NOMO-1 treated with DMSO at 0.1 percent for 48 hours (cell line): ENCODE measurements at regions not wholly inside any gene's neighbourhood (a gene's known extent, or its start where the extent isn't known, plus 50 kb on each side); places are given as distances from the start of the nearest gene placed in this dataset.

ENCODE experiments used
- DNase-seq: peaks from one replicate; lab custom pipeline; 2025; ENCODE audit not compliant: unreplicated experiment; lab: John Stamatoyannopoulos, UW

GRCh38 chr5:6831678-6832671 is 118.7 kb downstream of the TENT4A start:
- DNase-seq, result no peak

- no peak for DNase-seq
Measured at GRCh38 chr5:6832994-6833393, 119.8 kb downstream of the TENT4A start.

- no peak for DNase-seq
Measured at GRCh38 chr5:6833406-6833805, 120.2 kb downstream of the TENT4A start.

GRCh38 chr5:6837095-6837494 is 123.9 kb downstream of the TENT4A start:
- DNase-seq, result no peak

GRCh38 chr5:6837519-6838110 is 124.4 kb downstream of the TENT4A start:
- no peak for DNase-seq

GRCh38 chr5:6838736-6839135 is 125.5 kb downstream of the TENT4A start:
- no peak for DNase-seq

GRCh38 chr5:6840136-6840793 is 127.0 kb downstream of the TENT4A start:
- DNase-seq, result no peak

- DNase-seq, result no peak
Measured at GRCh38 chr5:6843335-6843734, 130.1 kb downstream of the TENT4A start.

- no peak for DNase-seq
Measured at GRCh38 chr5:6843821-6844220, 130.6 kb downstream of the TENT4A start.

GRCh38 chr5:6845856-6846255 is 132.6 kb downstream of the TENT4A start:
- no peak for DNase-seq

GRCh38 chr5:6847870-6848269 is 134.6 kb downstream of the TENT4A start:
- no peak for DNase-seq

- DNase-seq, result peak; percentile 88
Measured at GRCh38 chr5:6849316-6850105, 136.3 kb downstream of the TENT4A start.

- DNase-seq, result peak; percentile 56
Measured at GRCh38 chr5:6850106-6850432, 136.8 kb downstream of the TENT4A start.

- no peak for DNase-seq
Measured at GRCh38 chr5:6856653-6857052, 143.4 kb downstream of the TENT4A start.

- no peak for DNase-seq
Measured at GRCh38 chr5:6858419-6858818, 145.2 kb downstream of the TENT4A start.

- DNase-seq, result no peak
Measured at GRCh38 chr5:6859023-6859422, 145.8 kb downstream of the TENT4A start.

- DNase-seq, result no peak
Measured at GRCh38 chr5:6859951-6860638, 146.9 kb downstream of the TENT4A start.

GRCh38 chr5:6861036-6861435 is 147.8 kb downstream of the TENT4A start:
- no peak for DNase-seq

GRCh38 chr5:6861667-6862066 is 148.4 kb downstream of the TENT4A start:
- no peak for DNase-seq

- no peak for DNase-seq
Measured at GRCh38 chr5:6862306-6862705, 149.1 kb downstream of the TENT4A start.

- DNase-seq, result no peak
Measured at GRCh38 chr5:6867712-6868111, 154.5 kb downstream of the TENT4A start.
